HG03175 (cell line): ENCODE measurements at regions not wholly inside any gene's neighbourhood (a gene's known extent, or its start where the extent isn't known, plus 50 kb on each side); places are given as distances from the start of the nearest gene placed in this dataset.
"Not testable (repeated sequence)": the region's sequence is repeated elsewhere in the genome, so short reads cannot be mapped to it uniquely, and the experiment has no call there.

ENCODE experiments used
- ATAC-seq: cut with Tn5 transposase; IDR thresholded peaks from one replicate; pipeline ENCODE4 v1.9.1; 2021; ENCODE audit warnings: mild to moderate bottlenecking, moderate library complexity; ENCODE audit not compliant: unreplicated experiment

DNA sequence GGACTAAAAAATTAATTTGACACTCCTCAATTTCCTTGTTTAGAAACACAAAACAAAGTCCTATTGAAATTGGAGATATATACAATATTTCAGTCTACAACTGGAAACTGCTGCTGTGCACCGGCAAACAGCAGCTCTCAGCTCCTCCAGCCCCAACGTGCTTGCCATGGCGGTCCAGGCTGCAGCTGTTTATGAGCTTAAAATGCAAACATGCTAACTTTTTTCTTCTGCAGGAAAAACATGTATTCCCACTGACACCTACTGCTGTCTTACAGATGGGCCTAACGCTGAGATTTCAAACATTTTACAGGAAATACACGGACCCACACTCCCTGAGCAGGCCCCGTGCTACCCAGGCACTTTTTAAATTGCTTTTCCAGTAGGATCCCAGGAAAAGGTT is 195.5 kb downstream of the BCL11A start:
- no peak for ATAC-seq

DNA sequence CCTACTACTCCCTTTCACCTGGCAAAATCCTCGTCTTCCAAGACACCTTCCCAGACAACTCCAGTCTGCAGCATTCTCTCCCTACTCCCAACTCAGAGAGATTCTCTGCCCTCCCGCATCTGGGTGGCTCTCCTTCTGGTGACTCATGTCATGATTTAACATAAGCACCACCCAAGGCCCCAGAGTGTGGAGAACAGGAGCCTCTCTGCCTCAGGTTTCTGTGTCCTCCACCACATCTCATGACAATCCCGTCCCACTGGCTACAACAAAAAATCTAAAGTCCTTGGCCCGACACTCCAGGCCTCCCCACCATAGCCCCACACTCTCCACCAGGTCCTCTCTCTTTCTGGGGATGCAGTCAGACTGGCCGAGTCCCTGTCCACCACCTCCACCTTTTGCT is 197.1 kb downstream of the BCL11A start:
- ATAC-seq: no peak

DNA sequence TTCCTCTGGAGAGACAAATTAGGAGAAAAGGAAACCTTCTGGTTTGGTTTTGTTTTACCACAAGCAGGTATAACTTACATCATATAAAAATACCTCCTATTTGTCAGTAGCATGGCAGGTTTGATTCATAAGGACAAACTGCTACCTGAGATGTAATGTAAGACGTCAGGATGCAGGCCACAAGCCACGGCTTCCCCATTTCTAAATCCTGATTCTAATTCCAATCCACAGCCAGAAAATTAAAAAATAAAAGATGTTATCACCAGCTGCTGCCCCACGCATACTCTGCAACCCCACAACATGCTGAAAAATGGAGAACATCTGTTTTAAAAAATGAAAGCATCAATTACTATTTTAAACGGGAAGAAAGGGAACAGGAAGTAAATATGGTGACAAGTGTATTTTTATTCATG is 197.6 kb downstream of the BCL11A start:
- ATAC-seq: no peak

DNA sequence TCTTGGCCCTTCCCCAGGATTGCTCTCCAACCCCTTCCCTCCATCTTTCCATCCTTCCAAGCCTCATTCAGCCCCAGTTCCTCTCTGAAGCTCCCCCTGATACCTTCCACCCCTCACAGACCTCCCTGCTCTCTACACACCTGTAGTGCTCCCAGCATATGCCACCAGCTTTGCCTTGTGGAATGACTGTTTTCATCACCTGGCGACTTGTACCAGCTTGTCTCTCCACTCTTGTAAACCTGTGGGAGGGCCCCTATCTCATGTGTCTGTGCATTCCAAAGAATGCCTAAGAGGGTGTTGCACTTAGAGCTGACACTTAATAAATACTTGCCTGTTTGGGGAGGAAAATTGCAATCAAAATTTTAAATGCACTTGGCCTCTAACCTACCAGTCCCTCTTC is 198.7 kb downstream of the BCL11A start:
- ATAC-seq: no peak

DNA sequence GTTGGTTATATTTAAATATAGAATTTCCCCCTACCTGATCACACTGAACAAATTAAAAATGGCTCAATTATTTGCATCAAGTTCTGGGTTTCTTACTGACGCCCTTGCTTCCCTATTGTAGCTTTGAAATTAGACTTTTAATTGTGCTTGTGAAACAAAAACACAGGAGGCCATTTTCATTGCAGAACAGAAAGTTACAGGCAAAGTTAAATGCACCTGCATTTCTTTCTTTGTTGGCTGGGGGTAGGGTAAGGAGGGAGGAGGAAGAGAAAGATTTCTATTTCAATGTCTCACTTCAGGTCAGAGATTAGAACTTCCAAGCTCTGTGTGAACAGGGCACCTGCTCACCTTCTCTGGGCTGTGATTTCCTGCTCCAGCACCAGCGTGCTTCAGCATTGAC is 199.6 kb downstream of the BCL11A start:
- ATAC-seq: peak; percentile 35

DNA sequence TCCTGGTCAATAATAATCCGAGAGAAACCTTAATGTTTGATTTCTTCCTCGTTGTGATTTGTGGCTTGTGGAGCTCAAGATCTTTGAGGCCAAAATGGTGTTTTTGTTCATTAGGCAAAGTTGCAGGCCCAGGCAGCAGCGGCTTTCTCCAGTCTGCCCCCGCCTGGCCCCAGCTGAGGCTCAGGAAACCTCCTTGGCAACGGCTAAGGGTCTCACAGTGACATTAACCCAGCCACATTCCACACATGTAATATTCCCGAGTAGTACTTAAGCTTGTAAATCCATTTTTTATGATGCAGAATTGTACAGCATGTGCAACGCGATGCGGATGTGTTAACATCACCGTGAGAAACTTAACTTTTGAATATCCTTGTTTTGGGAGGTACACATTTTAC is 200.1 kb downstream of the BCL11A start:
- peak; percentile 20 for ATAC-seq

DNA sequence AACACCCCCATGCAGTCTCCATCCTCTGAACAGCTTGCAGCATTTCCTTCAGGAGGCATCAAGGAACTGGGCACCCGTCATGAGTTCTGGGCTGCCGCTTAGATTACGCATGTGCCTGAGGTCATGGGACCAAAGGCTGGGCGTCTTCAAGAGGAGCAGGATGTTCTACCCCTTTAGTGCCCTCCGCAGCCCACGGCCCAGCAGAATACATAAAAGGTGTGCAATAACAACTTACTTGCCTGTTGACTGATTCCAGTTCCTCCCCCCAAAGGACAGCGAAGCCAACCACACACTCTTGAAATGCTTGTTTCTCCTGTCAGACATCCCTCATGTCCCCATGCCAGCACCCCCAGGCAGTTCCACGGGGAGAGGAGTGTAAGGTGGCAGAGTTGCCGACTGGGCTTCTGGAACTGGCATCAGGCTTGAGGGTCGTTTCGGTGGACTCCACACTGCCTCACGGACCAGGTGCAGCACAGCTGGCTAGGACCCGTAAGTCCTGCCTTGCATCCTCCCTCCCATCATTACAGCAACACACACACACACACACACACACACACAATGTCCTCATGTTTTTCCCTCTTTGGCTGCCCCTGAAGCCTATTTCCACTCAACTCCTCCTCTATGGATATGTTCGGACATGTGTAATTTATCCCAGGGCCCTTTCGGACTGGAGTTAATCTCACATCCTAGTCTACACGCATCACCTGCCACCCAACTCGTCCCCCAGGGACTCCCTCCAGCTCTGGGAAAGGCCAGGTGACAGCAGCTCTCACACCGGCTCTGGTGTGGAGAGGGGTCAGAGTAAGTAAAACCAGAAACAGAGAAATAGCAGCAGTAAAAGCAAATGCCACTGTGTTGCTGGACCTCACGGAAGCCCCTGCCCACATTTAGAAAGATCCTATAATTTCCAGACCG is 200.7 kb downstream of the BCL11A start:
- peak; percentile 24 for ATAC-seq

DNA sequence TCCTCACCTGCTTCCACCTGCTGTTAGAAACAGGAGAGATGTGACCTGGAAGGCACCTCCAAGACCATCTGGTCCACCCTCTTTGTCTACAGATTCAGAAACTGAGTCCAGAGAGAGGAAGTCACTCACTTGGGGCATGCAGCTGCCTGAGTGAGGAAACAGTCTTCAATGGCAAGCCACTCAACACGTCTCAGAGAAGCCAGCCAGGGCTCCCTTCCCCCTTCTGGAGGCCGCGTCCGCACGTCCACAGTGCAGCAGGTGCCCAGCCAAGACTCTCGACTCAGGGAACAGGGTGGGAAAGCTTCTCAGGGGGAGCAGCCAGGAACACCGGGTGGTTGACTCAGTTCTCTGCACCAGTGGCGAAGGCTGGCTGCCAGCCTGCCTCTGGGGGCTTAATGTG is 201.7 kb downstream of the BCL11A start:
- ATAC-seq: peak; percentile 22

DNA sequence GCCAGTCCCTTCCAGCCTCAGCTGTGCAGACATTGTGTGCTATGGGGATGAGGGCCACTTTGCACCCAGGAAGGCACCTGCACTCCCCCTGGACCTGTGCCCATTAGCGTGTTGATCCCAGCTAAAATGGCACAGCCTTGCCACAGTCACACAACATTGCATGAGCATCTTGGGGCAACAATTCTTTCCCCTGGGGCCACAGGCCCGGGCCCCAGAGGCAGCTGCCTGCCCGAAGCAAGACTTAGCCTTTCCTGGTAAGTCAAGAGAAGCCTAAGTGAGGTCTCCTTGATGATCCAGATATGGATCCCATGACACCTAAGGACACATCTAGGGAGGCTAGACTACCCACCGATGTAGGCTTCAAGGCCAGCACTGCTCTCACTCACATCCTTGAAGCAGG is 202.1 kb downstream of the BCL11A start:
- no peak for ATAC-seq

DNA sequence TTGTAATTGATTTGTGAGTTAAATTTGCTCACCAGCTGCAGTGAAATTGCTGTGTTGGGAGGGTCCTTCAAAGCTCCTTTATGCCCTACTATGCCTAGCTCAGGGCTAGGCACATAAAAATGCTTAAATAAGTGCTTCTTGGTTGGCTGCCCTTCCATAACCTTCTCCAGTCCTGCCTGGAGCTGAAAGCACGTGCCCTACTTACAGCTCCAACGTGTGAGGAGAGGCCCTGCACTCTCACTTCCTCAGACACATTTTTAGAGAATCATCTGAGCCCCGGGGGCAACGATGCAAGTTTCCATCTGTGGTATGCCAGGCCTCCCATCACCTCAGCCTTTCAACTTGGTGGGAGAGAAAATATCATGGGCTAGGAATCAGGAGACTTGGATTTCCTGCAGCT is 202.7 kb downstream of the BCL11A start:
- peak; percentile 18 for ATAC-seq

DNA sequence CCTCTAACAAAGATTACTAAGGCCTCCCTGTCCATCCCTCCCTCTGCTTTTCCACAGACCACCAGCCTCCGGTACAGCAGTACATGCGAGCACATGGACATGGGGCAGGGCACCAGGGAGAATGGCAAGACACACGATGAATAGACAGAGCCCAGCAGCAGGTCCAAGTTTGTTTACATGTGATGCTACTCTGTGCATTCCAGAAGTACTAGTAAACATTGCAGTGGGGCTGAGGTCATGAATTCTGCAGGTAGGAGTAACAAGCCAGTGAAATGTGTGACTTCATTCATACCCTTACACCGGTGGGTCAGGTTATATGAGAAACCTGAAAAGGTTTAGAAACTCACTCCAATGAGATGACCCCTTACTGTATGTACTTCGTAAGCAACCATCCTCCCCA is 205.7 kb downstream of the BCL11A start:
- no peak for ATAC-seq

DNA sequence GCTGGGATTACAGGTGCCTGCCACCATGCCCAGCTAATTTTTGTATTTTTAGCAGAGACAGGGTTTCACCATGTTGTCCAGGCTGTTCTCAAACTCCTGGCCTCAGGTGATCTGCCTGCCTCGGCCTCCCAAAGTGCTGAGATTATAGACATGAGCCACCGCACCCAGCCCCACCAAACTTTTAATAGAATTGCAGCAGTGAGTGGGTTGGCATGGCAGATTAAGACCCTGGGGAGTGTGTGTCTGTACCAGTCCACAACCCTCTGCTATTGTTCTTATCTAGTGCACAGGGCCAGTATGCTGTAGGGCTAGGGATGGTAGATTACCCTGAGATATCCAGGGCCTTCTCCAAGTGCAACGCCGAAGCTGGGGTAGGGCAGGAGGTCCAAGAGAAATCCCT is 211.0 kb downstream of the BCL11A start:
- ATAC-seq: not testable (repeated sequence)

DNA sequence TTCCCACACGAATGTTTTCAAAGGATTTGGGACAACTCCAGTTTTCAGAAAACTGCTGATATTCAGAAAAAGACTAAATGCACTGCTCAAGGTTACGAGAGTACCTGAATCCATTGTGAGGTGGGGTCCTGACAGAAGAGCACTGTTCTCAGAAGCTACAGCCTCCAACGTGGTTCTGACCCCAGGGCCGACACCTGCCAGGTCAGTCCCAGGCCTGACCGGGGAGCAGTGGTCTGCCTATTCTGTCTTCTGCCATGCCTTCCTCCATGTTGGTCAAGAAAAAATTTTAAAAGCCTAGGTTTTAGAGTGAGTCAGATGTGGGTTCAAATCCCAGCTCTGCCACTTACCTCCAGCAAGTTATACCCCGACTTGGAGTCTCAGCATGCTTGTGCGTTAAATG is 212.3 kb downstream of the BCL11A start:
- no peak for ATAC-seq

DNA sequence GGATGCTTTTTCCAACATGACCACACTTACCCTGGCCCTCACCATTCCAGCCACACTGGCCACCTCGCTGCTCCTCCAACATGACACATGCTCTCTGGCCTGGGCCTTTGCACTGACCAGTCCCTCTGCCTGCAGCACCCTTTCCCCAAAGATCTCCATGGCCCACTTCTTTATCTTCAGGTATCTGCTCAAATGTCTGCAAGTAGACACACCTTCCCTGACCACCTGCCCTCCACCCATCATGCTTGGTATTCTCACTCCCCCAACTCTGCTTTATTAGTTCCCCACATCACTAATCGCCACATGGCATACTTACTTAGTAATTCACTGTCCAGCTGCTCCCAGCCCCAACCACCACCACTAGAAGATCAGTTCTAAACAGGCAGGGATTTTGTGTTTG is 214.2 kb downstream of the BCL11A start:
- ATAC-seq: no peak

DNA sequence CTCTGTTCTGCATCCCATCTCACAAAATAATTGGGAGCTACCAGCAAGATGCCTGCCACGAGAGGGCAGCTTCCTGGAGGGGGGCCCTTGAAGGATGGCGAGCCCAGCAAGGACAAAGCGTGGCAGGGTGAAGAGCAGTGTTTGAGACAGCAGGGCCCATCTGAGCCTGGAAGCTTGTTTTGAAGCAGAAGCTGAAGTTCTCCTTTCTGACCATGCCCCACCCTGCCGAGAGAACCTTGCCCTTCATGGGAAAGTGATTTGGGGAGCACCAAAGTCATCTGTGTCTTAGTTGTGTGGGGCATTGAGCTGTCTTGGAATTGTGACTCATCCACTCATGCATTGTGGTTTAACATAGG is 216.3 kb downstream of the BCL11A start:
- no peak for ATAC-seq

DNA sequence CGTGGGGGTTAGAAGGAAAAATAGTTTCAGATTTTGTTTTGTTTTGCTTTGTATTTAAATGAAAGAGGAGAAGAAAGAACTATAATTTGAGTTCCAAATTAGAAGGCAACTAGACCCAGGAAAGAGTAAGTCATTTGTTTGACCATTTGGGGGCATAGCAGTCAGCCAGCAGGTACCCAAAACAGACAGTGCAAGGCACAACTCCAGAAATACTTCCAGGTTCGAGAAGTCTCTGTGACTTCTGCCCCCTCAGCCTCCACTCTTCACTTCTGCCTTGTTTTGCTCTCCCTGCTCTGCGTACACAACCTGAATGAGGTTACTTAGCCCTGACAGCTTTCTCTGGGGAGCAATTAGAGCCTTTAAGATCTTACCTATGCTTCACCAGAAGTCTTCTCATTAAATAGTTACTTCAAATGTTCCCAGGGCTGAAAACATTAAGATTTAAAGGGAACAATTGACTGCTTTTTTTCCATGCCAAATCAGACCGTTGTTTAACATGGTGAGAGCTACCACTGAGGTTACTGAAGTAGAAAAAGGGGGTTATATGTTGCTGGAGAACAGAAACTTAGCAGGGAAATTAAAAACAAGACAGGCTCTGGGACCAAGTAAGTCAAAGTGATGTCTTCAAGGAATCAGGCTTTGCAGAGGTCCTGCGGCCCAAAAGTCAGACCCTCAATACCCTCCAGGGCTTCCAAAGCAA is 216.9 kb downstream of the BCL11A start:
- ATAC-seq: no peak

DNA sequence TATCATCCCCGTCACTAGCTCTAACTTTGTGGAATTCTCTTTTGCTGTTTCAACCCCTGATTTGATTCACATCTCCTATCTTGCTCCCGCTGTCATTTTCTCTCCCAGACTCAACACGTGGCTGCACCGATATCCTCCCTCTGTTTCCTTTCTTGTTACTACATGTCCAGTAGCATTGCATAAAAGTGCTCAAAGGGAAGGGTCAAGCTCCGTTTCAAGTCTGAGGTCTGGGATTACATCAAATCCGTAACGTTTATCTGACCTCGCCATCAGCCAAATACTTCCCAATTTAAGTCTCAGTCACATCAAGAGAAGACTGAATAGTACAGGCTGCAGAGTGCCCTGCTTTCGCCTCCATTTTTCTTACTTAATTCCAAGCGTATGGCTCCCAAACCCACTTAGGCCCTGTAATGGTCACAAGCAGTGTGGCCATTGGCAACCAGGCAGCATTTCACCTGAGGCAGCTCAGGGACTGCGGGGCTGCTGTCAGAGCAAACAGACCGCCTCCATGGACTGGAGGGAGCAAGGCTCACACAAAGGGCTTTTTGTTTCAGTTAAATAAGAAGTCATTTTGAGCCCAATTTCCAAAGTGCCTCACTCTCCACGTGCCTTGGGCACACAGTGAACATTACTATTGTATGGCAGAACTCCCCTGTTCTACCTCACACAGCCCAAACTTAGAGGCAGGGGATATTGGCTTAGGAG is 217.8 kb downstream of the BCL11A start:
- no peak for ATAC-seq

DNA sequence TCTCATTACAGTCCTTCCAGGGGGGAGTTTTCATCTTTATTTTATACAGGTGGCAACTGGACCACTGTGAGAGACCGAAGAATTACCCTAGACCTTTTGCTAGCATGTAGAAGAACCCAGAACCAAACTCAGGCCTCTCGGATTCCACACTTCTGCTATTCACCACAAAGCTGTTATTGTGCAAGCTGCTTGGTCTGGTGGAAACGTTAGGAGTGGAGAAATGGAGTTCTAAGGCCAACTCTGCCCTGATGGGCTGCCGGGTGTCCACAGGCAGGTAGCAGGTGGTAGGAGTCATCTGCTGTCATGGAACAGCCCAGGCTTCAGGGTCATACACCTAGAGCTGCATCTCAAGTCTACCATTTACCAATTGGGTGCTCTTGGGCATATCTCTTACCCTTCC is 218.8 kb downstream of the BCL11A start:
- ATAC-seq: no peak

DNA sequence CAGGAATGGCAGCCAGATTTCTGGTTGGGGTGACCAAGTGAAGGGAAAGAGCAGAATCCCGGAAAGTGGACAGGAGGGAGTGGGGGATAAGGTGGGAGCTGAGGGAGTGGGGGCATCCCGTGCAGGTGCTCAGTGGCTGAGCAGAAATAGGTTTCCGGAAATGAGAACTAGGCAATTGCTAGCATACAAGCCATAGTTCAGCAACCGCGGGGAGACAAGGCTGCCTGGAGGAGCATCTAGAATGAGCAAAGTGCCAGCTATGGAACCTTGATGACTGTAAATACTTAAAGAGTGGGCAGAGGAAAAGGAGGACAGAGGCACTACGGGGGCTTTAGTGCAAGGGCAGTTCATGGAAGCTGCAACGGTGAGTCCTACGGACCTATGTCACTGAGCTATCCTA is 220.2 kb downstream of the BCL11A start:
- ATAC-seq: no peak

DNA sequence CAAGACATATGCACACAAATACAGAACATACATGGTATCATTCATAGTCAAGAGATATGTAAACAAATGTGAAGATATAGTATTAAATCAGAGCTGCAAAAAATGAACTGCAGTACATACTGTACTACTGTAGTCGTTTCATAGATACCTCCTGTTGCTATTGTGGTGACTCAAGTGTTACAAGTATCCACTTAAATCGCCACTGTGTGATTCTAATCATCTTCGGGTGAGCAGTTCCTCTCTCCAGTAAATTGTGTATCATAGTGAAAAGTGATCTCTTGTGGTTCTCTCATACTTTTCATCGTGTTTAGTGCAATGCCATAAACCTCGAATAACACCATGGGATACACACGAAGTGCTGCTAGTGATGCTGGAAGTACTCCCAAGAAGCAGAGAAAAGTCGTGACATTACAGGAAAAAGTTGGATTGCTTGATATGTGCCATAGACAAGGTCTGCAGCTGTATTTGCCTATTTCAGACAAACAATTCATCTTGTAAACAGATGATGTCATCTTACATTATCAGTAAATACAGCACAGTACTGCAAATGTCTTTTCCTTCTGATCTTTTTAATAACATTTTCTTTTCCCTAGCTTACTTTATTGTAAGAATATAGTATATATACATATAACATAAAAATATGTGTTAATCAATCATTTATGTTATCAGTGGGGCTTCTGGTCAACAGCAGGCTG is 222.2 kb downstream of the BCL11A start:
- no peak for ATAC-seq

DNA sequence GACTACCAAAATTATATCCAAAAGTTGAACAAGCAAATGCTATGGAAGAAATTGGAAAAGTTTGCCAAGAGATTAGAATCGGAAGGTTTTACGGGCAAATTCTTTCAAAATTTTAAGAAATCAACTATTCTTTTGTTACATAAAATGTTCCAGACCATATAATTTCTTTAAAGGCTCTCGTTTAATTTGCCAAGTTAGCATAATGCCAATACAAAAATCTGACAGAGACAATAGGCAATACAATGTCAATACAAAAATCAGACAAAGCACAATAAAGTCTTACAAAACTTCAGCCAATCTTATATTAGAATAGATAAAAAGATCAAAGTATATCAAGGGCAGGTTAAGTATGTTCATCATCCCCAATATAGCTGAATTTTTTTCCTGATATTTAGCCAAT is 224.2 kb downstream of the BCL11A start:
- no peak for ATAC-seq
